PC-3 (cell line): ENCODE measurements at regions not wholly inside any gene's neighbourhood (a gene's known extent, or its start where the extent isn't known, plus 50 kb on each side); places are given as distances from the start of the nearest gene placed in this dataset.

Experiments
- CTCF ChIP-seq: fragments of 300-600 bp; sonication (generic); conservative IDR thresholded peaks from 2 replicates; pipeline ENCODE4 v1.5.1; 2017; ENCODE audit warnings: antibody characterized with exemption, low read depth, mild to moderate bottlenecking, low read length
- EZH2phosphoT487 ChIP-seq: fragments of 300-600 bp; sonication (generic); IDR thresholded peaks from 2 replicates; pipeline ENCODE4 v1.6.1; 2018; ENCODE audit warnings: mild to moderate bottlenecking, antibody characterized with exemption, low read length, borderline replicate concordance

GRCh38 chr10:36018996-36019395 is 376.9 kb upstream of the FZD8 start:
- TF ChIP-seq EZH2phosphoT487 (no peak), CTCF (no peak)
